ENCODE measurements at regions not wholly inside any gene's neighbourhood (a gene's known extent, or its start where the extent isn't known, plus 50 kb on each side); places are given as distances from the start of the nearest gene placed in this dataset.

GRCh38 chr7:140261105-140261486, 84.3 kb upstream of the KDM7A start:
- TF ChIP-seq EZH2 (IDR thresholded peaks at IDR 0.05; ENCODE audit: borderline replicate concordance, low read length): no peak
- TF ChIP-seq, protein P1, sequence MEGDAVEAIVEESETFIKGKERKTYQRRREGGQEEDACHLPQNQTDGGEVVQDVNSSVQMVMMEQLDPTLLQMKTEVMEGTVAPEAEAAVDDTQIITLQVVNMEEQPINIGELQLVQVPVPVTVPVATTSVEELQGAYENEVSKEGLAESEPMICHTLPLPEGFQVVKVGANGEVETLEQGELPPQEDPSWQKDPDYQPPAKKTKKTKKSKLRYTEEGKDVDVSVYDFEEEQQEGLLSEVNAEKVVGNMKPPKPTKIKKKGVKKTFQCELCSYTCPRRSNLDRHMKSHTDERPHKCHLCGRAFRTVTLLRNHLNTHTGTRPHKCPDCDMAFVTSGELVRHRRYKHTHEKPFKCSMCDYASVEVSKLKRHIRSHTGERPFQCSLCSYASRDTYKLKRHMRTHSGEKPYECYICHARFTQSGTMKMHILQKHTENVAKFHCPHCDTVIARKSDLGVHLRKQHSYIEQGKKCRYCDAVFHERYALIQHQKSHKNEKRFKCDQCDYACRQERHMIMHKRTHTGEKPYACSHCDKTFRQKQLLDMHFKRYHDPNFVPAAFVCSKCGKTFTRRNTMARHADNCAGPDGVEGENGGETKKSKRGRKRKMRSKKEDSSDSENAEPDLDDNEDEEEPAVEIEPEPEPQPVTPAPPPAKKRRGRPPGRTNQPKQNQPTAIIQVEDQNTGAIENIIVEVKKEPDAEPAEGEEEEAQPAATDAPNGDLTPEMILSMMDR (IDR thresholded peaks at IDR 0.05; ENCODE audit: low read length): no peak
